Ovary (tissue), 7 donors: ENCODE measurements at regions not wholly inside any gene's neighbourhood (a gene's known extent, or its start where the extent isn't known, plus 50 kb on each side); places are given as distances from the start of the nearest gene placed in this dataset.

Source experiments
- DNase-seq, 5 donors: peaks; one replicate each; pipeline ENCODE4 v3.0.0-alpha.2; 2019 to 2020
- H3K27ac ChIP-seq, 2 donors: fragments of 200-600 bp; one replicate each; pipeline versions ENCODE4 v1.5.1 to v1.8.0; 2019 to 2022
- H3K27me3 ChIP-seq: fragments of 200-600 bp; one replicate; pipeline ENCODE4 v1.8.0; 2022
- H3K36me3 ChIP-seq: fragments of 200-600 bp; sonication (generic); one replicate; pipeline ENCODE4 v1.5.1; 2019
- H3K4me1 ChIP-seq: one replicate; pipeline ENCODE4 v1.8.1; 2013; ENCODE audit warnings: mild to moderate bottlenecking, moderate library complexity; ENCODE audit not compliant: insufficient read depth
- H3K4me3 ChIP-seq: fragments of 200-600 bp; sonication (generic); one replicate; pipeline ENCODE4 v1.5.1; 2017
- H3K9me3 ChIP-seq, 2 donors: fragments of 200-600 bp in 1 of 2; sonication (generic) in 1 of 2; one replicate each; pipeline versions ENCODE4 v1.5.1 to v1.8.1; 2013 to 2019; ENCODE audit warnings: mild to moderate bottlenecking in 1 of 2, moderate library complexity in 1 of 2
- CTCF ChIP-seq, 3 donors: fragments of 450-650 bp in 2 of 3; fragments of 200-600 bp in 1 of 3; IDR thresholded peaks; one replicate each; pipeline versions ENCODE4 v1.5.1 to v1.8.0; 2016 to 2022; ENCODE audit warnings: antibody characterized with exemption in 3 of 3, mild to moderate bottlenecking in 1 of 3
- EP300 ChIP-seq: sonication (generic); formaldehyde crosslinking; IDR thresholded peaks from one replicate; pipeline ENCODE4 v1.6.1; 2017; ENCODE audit warnings: antibody characterized with exemption
- POLR2A ChIP-seq: fragments of 450-650 bp; IDR thresholded peaks from one replicate; pipeline ENCODE4 v1.6.1; 2017; ENCODE audit warnings: antibody characterized with exemption, mild to moderate bottlenecking, moderate library complexity
- WGBS, 3 donors: extraction: QIAGEN DNeasy Blood & Tissue Kit in 1 of 3; methylation state at CpG; one replicate each; pipeline versions ENCODE4 v1.1.5 to v1.1.7; 2013 to 2017; 5-methylcytosine and 5-hydroxymethylcytosine counted together
- intact Hi-C, 4 donors: fragments of 100-400 bp; cut with DNase I; formaldehyde crosslinking; loops; one replicate each; pipeline versions ENCODE4 v1.11.0 to v1.15.1; 2022 to 2023
- donor health status: DM: no; HTN: no; CAD: no; lungs with moderate emphysema.
- donor health status: DM: no; HTN: no; CAD: no.
- donor health status: Bipolar disorder and iron deficiency.
- donor health status: DM: no; HTN: no; CAD: no.
- donor health status: DM: yes; HTN: yes; CAD: no.

DNA sequence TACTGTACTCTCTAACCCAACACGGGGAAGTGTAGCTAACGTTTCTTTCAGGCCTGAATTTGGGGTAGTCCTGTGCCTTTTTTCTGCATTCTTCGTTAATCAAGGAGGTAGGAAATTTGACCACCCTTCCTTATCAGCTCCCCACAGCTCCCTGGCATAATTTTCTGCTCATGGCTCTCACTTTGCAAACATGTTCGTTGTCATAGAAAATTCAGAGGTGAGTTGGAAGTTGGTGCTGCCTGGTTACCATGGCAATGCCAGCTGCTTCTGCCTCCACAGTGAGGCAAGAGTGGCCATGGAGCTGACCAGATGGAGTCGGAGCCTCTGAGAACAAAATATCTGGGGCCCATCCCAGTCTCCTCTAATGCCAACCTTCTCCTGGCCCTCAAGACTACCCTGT is 116.6 kb upstream of the BOD1 start:
- no peaks in the 10 kb centered on the region for H3K9me3 ChIP-seq
- no peaks in the 10 kb centered on the region for H3K36me3 ChIP-seq
- TF ChIP-seq POLR2A (no peak), EP300 (no peak), CTCF (IDR thresholded peaks at IDR 0.05) (no peak)
- intact Hi-C loops, result no loop called here
- H3K4me3 ChIP-seq, result no peak overlapping the region
- 72 to 83% (median 73%) methylated on average over 5 of the region's 5 CpGs for whole genome bisulfite sequencing, 3 donors
- no peak for DNase-seq
- H3K4me1 ChIP-seq, result no peaks in the 10 kb centered on the region
- H3K27ac ChIP-seq, result no peak overlapping the region
- no peaks in the 10 kb centered on the region for H3K27me3 ChIP-seq

DNA sequence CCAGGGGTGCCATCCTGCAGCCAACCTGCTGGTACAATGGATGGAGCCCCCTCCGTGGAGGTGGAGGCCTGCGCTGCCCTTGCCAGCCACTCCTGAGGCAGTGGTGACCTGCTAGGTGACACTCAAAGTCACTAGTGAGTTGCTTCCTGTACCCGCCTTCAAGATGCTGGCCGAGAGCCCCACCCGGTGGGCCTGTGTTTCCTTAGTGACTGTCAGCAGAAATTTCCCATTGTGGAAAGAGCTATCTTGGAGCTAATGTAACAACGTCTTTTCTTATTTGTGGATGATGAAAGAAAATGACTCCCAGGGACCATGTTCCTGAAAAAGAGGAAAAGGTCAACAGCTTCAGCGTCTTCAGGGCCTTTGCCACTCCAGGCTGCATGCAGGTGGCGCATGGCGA is 117.0 kb upstream of the BOD1 start:
- Histone ChIP-seq H3K27ac (no peak overlapping the region), H3K36me3 (no peaks in the 10 kb centered on the region), H3K4me3 (no peak overlapping the region), H3K9me3 (no peaks in the 10 kb centered on the region), H3K4me1 (no peaks in the 10 kb centered on the region), H3K27me3 (no peaks in the 10 kb centered on the region)
- intact Hi-C loops, result no loop called here
- 87 to 98% (median 90%) methylated on average over 9 of the region's 9 CpGs for WGBS, 3 donors
- TF ChIP-seq EP300, result no peak
- TF ChIP-seq POLR2A, result no peak
- no peak for TF ChIP-seq CTCF (IDR thresholded peaks at IDR 0.05)
- no peak for DNase-seq

GRCh38 chr5:173733831-173734501 is 117.5 kb upstream of the BOD1 start:
- Histone ChIP-seq H3K27me3 (no peaks in the 10 kb centered on the region), H3K27ac (no peak overlapping the region), H3K4me1 (no peaks in the 10 kb centered on the region), H3K4me3 (no peak overlapping the region), H3K36me3 (no peaks in the 10 kb centered on the region), H3K9me3 (no peaks in the 10 kb centered on the region)
- WGBS, 3 donors, result 74 to 82% (median 82%) methylated on average over 18 of the region's 18 CpGs
- no peak for DNase-seq
- intact Hi-C loops, result no loop called here
- no peak for TF ChIP-seq EP300
- TF ChIP-seq CTCF (IDR thresholded peaks at IDR 0.05), result no peak
- TF ChIP-seq POLR2A, result no peak

DNA sequence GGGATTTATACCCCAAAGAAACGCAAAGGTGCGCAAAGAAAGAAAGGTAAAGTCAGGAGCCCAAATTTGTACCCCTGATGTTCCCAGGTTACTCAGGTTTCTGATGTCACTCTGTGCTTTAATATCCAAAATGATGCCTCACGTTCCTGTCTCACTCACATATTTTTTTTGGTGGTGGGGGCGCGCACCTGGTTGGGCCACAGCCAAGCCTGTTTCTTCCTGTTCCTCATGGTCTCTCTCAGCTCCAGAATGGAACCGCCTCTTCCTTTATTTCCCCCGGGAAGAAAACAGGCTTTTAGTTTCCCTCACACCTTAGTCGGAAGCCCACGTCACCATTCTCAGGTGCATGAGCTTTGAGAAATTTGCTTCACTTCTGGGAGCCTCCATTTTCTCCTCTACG is 118.3 kb upstream of the BOD1 start:
- no peaks in the 10 kb centered on the region for H3K4me1 ChIP-seq
- 76 to 81% (median 80%) methylated on average over 10 of the region's 10 CpGs for WGBS, 3 donors
- no peak overlapping the region for H3K4me3 ChIP-seq
- H3K36me3 ChIP-seq, result no peaks in the 10 kb centered on the region
- intact Hi-C loops, result no loop called here
- TF ChIP-seq POLR2A, result no peak
- TF ChIP-seq CTCF (IDR thresholded peaks at IDR 0.05), result no peak
- no peak for TF ChIP-seq EP300
- no peaks in the 10 kb centered on the region for H3K9me3 ChIP-seq
- DNase-seq, result no peak
- no peaks in the 10 kb centered on the region for H3K27me3 ChIP-seq
- no peak overlapping the region for H3K27ac ChIP-seq
